ENCODE measurements at regions not wholly inside any gene's neighbourhood (a gene's known extent, or its start where the extent isn't known, plus 50 kb on each side); places are given as distances from the start of the nearest gene placed in this dataset.

- DNase-seq (ENCODE audit: low read depth): no peak
- TF ChIP-seq POLR2A (IDR thresholded peaks at IDR 0.05; ENCODE audit: extremely low read depth, insufficient read length) (no peak), MYC (IDR thresholded peaks at IDR 0.05; ENCODE audit: low read depth, low read length) (no peak)
- TF ChIP-seq, protein P1, sequence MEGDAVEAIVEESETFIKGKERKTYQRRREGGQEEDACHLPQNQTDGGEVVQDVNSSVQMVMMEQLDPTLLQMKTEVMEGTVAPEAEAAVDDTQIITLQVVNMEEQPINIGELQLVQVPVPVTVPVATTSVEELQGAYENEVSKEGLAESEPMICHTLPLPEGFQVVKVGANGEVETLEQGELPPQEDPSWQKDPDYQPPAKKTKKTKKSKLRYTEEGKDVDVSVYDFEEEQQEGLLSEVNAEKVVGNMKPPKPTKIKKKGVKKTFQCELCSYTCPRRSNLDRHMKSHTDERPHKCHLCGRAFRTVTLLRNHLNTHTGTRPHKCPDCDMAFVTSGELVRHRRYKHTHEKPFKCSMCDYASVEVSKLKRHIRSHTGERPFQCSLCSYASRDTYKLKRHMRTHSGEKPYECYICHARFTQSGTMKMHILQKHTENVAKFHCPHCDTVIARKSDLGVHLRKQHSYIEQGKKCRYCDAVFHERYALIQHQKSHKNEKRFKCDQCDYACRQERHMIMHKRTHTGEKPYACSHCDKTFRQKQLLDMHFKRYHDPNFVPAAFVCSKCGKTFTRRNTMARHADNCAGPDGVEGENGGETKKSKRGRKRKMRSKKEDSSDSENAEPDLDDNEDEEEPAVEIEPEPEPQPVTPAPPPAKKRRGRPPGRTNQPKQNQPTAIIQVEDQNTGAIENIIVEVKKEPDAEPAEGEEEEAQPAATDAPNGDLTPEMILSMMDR (IDR thresholded peaks at IDR 0.05; ENCODE audit: low read depth, low read length): no peak
- TF ChIP-seq, protein P2, sequence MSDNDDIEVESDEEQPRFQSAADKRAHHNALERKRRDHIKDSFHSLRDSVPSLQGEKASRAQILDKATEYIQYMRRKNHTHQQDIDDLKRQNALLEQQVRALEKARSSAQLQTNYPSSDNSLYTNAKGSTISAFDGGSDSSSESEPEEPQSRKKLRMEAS (IDR thresholded peaks at IDR 0.05; ENCODE audit: low read depth, low read length): no peak
- no peak overlapping the region for H3K4me3 ChIP-seq (ENCODE audit: low read depth, low read length)
Measured at GRCh38 chr3:135539854-135540253, 425.7 kb upstream of the PPP2R3A start.

- TF ChIP-seq, protein P1 (IDR thresholded peaks at IDR 0.05; ENCODE audit: low read depth, low read length): no peak
- no peak for TF ChIP-seq MYC (IDR thresholded peaks at IDR 0.05; ENCODE audit: low read depth, low read length)
- TF ChIP-seq, protein P2 (IDR thresholded peaks at IDR 0.05; ENCODE audit: low read depth, low read length): no peak
- no peak overlapping the region for H3K4me3 ChIP-seq (ENCODE audit: low read depth, low read length)
- DNase-seq (ENCODE audit: low read depth): no peak
Measured at GRCh38 chr3:135549928-135550494, 415.5 kb upstream of the PPP2R3A start.

DNA sequence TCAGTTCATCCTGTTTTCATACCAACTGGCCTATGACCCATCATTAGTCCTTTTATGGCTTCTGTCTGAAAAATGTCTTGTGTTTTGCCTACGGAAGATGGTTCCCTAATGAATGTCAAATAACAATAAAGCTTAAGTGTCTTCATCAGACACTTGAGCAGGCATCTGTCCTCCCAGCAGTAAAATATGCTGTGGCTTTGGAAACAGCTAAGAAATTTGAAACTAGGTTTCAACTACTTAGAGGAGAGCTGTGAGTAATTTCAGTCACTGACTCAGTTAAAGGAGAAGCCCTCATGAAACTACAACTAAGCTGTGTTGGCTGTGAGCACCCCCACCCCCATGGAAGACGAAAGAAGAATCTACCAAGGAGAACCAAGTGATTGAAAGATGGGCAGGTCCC, 409.4 kb upstream of the PPP2R3A start:
- no peak for DNase-seq (ENCODE audit: low read depth)
- TF ChIP-seq, protein P2 (IDR thresholded peaks at IDR 0.05; ENCODE audit: low read depth, low read length): no peak
- TF ChIP-seq POLR2A (IDR thresholded peaks at IDR 0.05; ENCODE audit: extremely low read depth, insufficient read length) (no peak), MYC (IDR thresholded peaks at IDR 0.05; ENCODE audit: low read depth, low read length) (no peak)
- TF ChIP-seq, protein P1 (IDR thresholded peaks at IDR 0.05; ENCODE audit: low read depth, low read length): no peak
- no peak overlapping the region for H3K4me3 ChIP-seq (ENCODE audit: low read depth, low read length)

DNA sequence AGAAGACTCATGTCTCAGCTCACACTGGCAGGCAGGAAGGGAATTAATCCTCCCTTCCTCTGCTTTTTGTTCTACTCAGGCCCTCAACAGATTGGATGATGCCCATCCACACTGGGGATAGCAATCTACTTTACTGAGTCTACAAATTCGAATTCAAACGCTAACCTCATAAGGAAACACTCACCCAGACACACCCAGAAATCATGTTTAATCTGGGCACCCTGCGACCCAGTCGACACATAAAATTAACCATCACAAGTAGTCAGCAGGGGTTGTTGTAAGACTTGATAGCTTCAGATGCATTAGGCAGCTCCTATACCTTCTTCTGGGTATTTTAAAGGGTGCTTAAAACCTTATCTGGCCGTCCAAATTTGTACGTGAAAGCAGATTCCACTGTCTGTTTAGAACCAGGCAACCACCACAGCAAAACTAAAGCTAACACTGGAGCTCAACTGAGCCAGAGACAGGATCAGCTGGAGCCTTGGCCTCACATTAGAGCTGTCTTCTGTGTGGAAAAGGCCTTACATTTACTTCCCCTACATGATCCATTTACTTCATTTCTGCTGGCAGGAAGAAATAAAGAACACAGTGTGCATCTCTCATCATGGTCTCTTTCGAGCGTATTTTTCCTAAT, 407.3 kb upstream of the PPP2R3A start:
- DNase-seq (ENCODE audit: low read depth): no peak
- H3K4me3 ChIP-seq (ENCODE audit: low read depth, low read length): no peak overlapping the region
- TF ChIP-seq, protein P1 (IDR thresholded peaks at IDR 0.05; ENCODE audit: low read depth, low read length): no peak
- TF ChIP-seq MYC (IDR thresholded peaks at IDR 0.05; ENCODE audit: low read depth, low read length) (no peak), POLR2A (IDR thresholded peaks at IDR 0.05; ENCODE audit: extremely low read depth, insufficient read length) (no peak)
- TF ChIP-seq, protein P2 (IDR thresholded peaks at IDR 0.05; ENCODE audit: low read depth, low read length): no peak

DNA sequence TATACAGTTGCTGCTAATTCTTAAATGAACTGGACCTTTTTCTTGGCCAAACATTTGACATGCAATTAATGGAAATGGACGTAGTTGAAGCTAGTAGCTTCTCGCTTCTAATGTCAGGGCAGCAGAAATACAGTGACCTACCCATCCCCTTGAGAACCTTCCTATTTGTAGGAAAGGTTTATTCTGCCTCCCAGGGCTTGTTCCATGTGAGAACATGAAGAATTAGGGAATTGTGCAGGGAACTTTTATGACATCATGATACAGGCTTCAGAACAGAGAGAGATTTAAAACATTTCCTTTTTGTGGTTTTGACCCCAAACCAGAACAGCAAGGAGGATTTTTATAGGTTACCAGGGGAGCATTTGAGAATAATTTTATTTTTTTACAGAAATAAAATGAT, 406.6 kb upstream of the PPP2R3A start:
- TF ChIP-seq, protein P2 (IDR thresholded peaks at IDR 0.05; ENCODE audit: low read depth, low read length): no peak
- TF ChIP-seq MYC (IDR thresholded peaks at IDR 0.05; ENCODE audit: low read depth, low read length): no peak
- TF ChIP-seq POLR2A (IDR thresholded peaks at IDR 0.05; ENCODE audit: extremely low read depth, insufficient read length): no peak
- TF ChIP-seq, protein P1 (IDR thresholded peaks at IDR 0.05; ENCODE audit: low read depth, low read length): no peak
- DNase-seq (ENCODE audit: low read depth): no peak

More for the DNA sequence above, 406.6 kb upstream of the PPP2R3A start:
- no peak overlapping the region for H3K4me3 ChIP-seq (ENCODE audit: low read depth, low read length)
